Ovary (tissue), 7 donors: ENCODE measurements at regions not wholly inside any gene's neighbourhood (a gene's known extent, or its start where the extent isn't known, plus 50 kb on each side); places are given as distances from the start of the nearest gene placed in this dataset.

Source experiments
- DNase-seq, 5 donors: peaks; one replicate each; pipeline ENCODE4 v3.0.0-alpha.2; 2019 to 2020
- H3K27ac ChIP-seq, 2 donors: fragments of 200-600 bp; one replicate each; pipeline versions ENCODE4 v1.5.1 to v1.8.0; 2019 to 2022
- H3K27me3 ChIP-seq: fragments of 200-600 bp; one replicate; pipeline ENCODE4 v1.8.0; 2022
- H3K36me3 ChIP-seq: fragments of 200-600 bp; sonication (generic); one replicate; pipeline ENCODE4 v1.5.1; 2019
- H3K4me1 ChIP-seq: one replicate; pipeline ENCODE4 v1.8.1; 2013; ENCODE audit warnings: mild to moderate bottlenecking, moderate library complexity; ENCODE audit not compliant: insufficient read depth
- H3K4me3 ChIP-seq: fragments of 200-600 bp; sonication (generic); one replicate; pipeline ENCODE4 v1.5.1; 2017
- H3K9me3 ChIP-seq, 2 donors: fragments of 200-600 bp in 1 of 2; sonication (generic) in 1 of 2; one replicate each; pipeline versions ENCODE4 v1.5.1 to v1.8.1; 2013 to 2019; ENCODE audit warnings: mild to moderate bottlenecking in 1 of 2, moderate library complexity in 1 of 2
- CTCF ChIP-seq, 3 donors: fragments of 450-650 bp in 2 of 3; fragments of 200-600 bp in 1 of 3; IDR thresholded peaks; one replicate each; pipeline versions ENCODE4 v1.5.1 to v1.8.0; 2016 to 2022; ENCODE audit warnings: antibody characterized with exemption in 3 of 3, mild to moderate bottlenecking in 1 of 3
- EP300 ChIP-seq: sonication (generic); formaldehyde crosslinking; IDR thresholded peaks from one replicate; pipeline ENCODE4 v1.6.1; 2017; ENCODE audit warnings: antibody characterized with exemption
- POLR2A ChIP-seq: fragments of 450-650 bp; IDR thresholded peaks from one replicate; pipeline ENCODE4 v1.6.1; 2017; ENCODE audit warnings: antibody characterized with exemption, mild to moderate bottlenecking, moderate library complexity
- WGBS, 3 donors: extraction: QIAGEN DNeasy Blood & Tissue Kit in 1 of 3; methylation state at CpG; one replicate each; pipeline versions ENCODE4 v1.1.5 to v1.1.7; 2013 to 2017; 5-methylcytosine and 5-hydroxymethylcytosine counted together
- intact Hi-C, 4 donors: fragments of 100-400 bp; cut with DNase I; formaldehyde crosslinking; loops; one replicate each; pipeline versions ENCODE4 v1.11.0 to v1.15.1; 2022 to 2023
- donor health status: DM: no; HTN: no; CAD: no; lungs with moderate emphysema.
- donor health status: DM: no; HTN: no; CAD: no.
- donor health status: Bipolar disorder and iron deficiency.
- donor health status: DM: no; HTN: no; CAD: no.
- donor health status: DM: yes; HTN: yes; CAD: no.

GRCh38 chr9:86602715-86603114, 248.5 kb upstream of the TUT7 start:
- no peaks in the 10 kb centered on the region for H3K9me3 ChIP-seq
- H3K4me3 ChIP-seq, result no peak overlapping the region
- H3K4me1 ChIP-seq, result no peaks in the 10 kb centered on the region
- TF ChIP-seq EP300 (no peak), CTCF (IDR thresholded peaks at IDR 0.05) (no peak), POLR2A (no peak)
- H3K27me3 ChIP-seq, result no peaks in the 10 kb centered on the region
- intact Hi-C loops, result loop anchor here in 1 of 4 donors (2.0 kb wide), 1 partner anchor 46 kb away; no protein-coding TSS in a partner anchor
- no peaks in the 10 kb centered on the region for H3K36me3 ChIP-seq
- no peak for DNase-seq
- H3K27ac ChIP-seq, result no peak overlapping the region

DNA sequence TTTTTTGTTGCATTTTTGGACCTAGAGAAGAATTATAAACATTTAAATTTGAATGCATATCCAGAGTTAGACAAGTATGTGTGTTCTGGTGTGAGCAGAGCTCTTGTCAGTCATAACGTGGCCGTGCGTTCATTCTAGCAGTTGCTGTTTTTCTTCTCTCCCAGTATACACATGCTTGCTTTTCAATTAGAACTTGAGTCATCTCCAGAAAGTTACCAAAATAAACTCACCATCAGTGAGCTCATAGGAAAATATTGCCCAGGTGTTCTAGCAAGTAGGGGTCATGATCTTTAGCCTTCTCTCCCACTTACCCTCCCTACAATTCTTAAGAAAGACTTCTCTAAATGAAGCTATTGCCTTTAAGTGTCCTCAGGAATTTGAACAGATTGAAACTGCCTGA, 247.5 kb upstream of the TUT7 start:
- Histone ChIP-seq H3K36me3 (no peaks in the 10 kb centered on the region), H3K27ac (no peak overlapping the region), H3K27me3 (no peaks in the 10 kb centered on the region), H3K4me1 (no peaks in the 10 kb centered on the region), H3K4me3 (no peak overlapping the region), H3K9me3 (no peaks in the 10 kb centered on the region)
- DNase-seq, result no peak
- TF ChIP-seq EP300 (no peak), POLR2A (no peak), CTCF (IDR thresholded peaks at IDR 0.05) (no peak)
- WGBS, 3 donors, result 46 to 78% (median 60%) methylated on average over 3 of the region's 3 CpGs
- intact Hi-C loops, result loop anchor here in 1 of 4 donors (2.0 kb wide), 1 partner anchor 45 kb away; no protein-coding TSS in a partner anchor

- H3K4me1 ChIP-seq, result no peaks in the 10 kb centered on the region
- H3K4me3 ChIP-seq, result no peak overlapping the region
- H3K36me3 ChIP-seq, result no peaks in the 10 kb centered on the region
- no peaks in the 10 kb centered on the region for H3K27me3 ChIP-seq
- H3K9me3 ChIP-seq, result no peaks in the 10 kb centered on the region
- intact Hi-C loops, result no loop called here
- no peak overlapping the region for H3K27ac ChIP-seq
- TF ChIP-seq CTCF (IDR thresholded peaks at IDR 0.05) (no peak), EP300 (no peak), POLR2A (no peak)
- WGBS, 3 donors, result 48 to 57% (median 51%) methylated on average over 3 of the region's 3 CpGs
- no peak for DNase-seq
Measured at GRCh38 chr9:86600977-86601376, 246.8 kb upstream of the TUT7 start.

- Histone ChIP-seq H3K4me3 (no peak overlapping the region), H3K9me3 (no peaks in the 10 kb centered on the region), H3K4me1 (no peaks in the 10 kb centered on the region), H3K36me3 (no peaks in the 10 kb centered on the region), H3K27ac (no peak overlapping the region), H3K27me3 (no peaks in the 10 kb centered on the region)
- intact Hi-C loops, result no loop called here
- no peak for DNase-seq
- TF ChIP-seq POLR2A (no peak), CTCF (IDR thresholded peaks at IDR 0.05) (no peak), EP300 (no peak)
- 40 to 48% (median 41%) methylated on average over 3 of the region's 3 CpGs for WGBS, 3 donors
Measured at GRCh38 chr9:86600291-86600690, 246.1 kb upstream of the TUT7 start.

GRCh38 chr9:86599561-86599960, 245.4 kb upstream of the TUT7 start:
- Histone ChIP-seq H3K4me1 (no peaks in the 10 kb centered on the region), H3K27ac (no peak overlapping the region), H3K9me3 (no peaks in the 10 kb centered on the region), H3K27me3 (no peaks in the 10 kb centered on the region), H3K4me3 (no peak overlapping the region), H3K36me3 (no peaks in the 10 kb centered on the region)
- intact Hi-C loops, result loop anchor here in 1 of 4 donors (1.0 kb wide), 1 partner anchor 29 kb away; no protein-coding TSS in a partner anchor
- WGBS, 3 donors, result 31 to 67% (median 50%) methylated on average over 1 of the region's 1 CpG
- DNase-seq, result no peak
- TF ChIP-seq EP300 (no peak), CTCF (IDR thresholded peaks at IDR 0.05) (no peak), POLR2A (no peak)
